ENCODE measurements at regions not wholly inside any gene's neighbourhood (a gene's known extent, or its start where the extent isn't known, plus 50 kb on each side); places are given as distances from the start of the nearest gene placed in this dataset.

DNA sequence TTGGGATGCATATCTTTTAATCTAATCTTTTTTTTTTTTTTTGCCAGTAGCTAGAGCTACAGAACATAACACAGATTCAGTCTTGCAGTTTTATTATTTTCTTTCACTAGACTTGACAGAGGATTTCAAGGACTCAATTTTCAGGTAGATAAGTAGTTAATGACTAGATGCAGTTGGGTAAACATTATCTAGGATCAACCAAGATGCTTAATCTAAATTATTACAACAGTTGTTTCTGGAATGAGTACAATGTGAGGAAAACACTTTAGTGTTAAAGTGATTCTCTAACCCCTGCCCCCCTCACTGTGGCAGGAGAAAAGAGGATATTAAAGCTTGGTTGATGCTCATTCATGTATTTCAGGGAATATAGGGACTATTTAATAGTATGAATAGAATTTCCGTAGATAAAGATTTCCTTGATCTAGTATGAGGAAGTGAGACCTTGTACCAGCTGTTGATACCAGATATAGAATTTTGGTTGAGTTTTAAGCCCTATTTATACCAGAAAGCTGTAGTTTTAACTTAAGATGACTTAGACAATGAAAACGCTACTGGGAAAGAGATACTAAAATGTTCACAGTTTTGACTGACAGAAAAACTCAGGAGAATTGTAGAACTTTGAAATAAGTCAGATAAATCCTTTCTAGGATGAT, 389.0 kb upstream of the C2CD4B start:
- TF ChIP-seq TAF1 (IDR thresholded peaks at IDR 0.05; ENCODE audit: low read depth, low read length) (no peak), POLR2A (IDR thresholded peaks at IDR 0.05; ENCODE audit: low read depth, low read length) (no peak), POLR2AphosphoS5 (IDR thresholded peaks at IDR 0.05; ENCODE audit: low read depth, low read length) (no peak), PAX5 (IDR thresholded peaks at IDR 0.05; ENCODE audit: insufficient read depth, low read length, severe bottlenecking) (no peak), POU2F2 (IDR thresholded peaks at IDR 0.05; ENCODE audit: low read depth, low read length) (no peak)
